PC-3 (cell line): ENCODE measurements at regions not wholly inside any gene's neighbourhood (a gene's known extent, or its start where the extent isn't known, plus 50 kb on each side); places are given as distances from the start of the nearest gene placed in this dataset.

Experiments used
- CTCF ChIP-seq: fragments of 300-600 bp; sonication (generic); conservative IDR thresholded peaks from 2 replicates; pipeline ENCODE4 v1.5.1; 2017; ENCODE audit warnings: antibody characterized with exemption, low read depth, mild to moderate bottlenecking, low read length
- EZH2 ChIP-seq: fragments of 300-600 bp; sonication (generic); IDR thresholded peaks from one replicate; pipeline ENCODE4 v1.6.1; 2017; ENCODE audit warnings: antibody characterized with exemption, mild to moderate bottlenecking, low read length; ENCODE audit not compliant: unreplicated experiment
- EZH2phosphoT487 ChIP-seq: fragments of 300-600 bp; sonication (generic); IDR thresholded peaks from 2 replicates; pipeline ENCODE4 v1.6.1; 2018; ENCODE audit warnings: mild to moderate bottlenecking, antibody characterized with exemption, low read length, borderline replicate concordance

- no peak for TF ChIP-seq CTCF
- no peak for TF ChIP-seq EZH2
- TF ChIP-seq EZH2phosphoT487 = no peak
These were observed 159.8 kb downstream of the UXS1 start for GRCh38 chr2:106034325-106034724.
